ENCODE measurements at regions not wholly inside any gene's neighbourhood (a gene's known extent, or its start where the extent isn't known, plus 50 kb on each side); places are given as distances from the start of the nearest gene placed in this dataset.

- H3K36me3 Mint-ChIP-seq (ENCODE audit: low read depth) = no peaks in the 10 kb centered on the region
- H3K9me3 Mint-ChIP-seq = no peaks in the 10 kb centered on the region
- peaks cover 18% of the 10 kb centered on the region for H3K4me1 Mint-ChIP-seq
- H3K27ac Mint-ChIP-seq = no peak overlapping the region
- H3K4me3 Mint-ChIP-seq = no peak overlapping the region
- peaks cover 4% of the 10 kb centered on the region for H3K27me3 Mint-ChIP-seq (ENCODE audit: low read depth, poor library complexity)
- no peak for DNase-seq
- no peak for TF ChIP-seq CTCF (IDR thresholded peaks at IDR 0.05)
These were observed 1074.4 kb upstream of the GYPC start for GRCh38 chr2:125581557-125581956.

- Mint-ChIP-seq H3K4me3 (no peak overlapping the region), H3K27me3 (ENCODE audit: low read depth, poor library complexity) (peaks cover 4% of the 10 kb centered on the region), H3K9me3 (no peaks in the 10 kb centered on the region), H3K27ac (no peak overlapping the region), H3K36me3 (ENCODE audit: low read depth) (no peaks in the 10 kb centered on the region), H3K4me1 (peaks cover 18% of the 10 kb centered on the region)
- no peak for TF ChIP-seq CTCF (IDR thresholded peaks at IDR 0.05)
- DNase-seq = no peak
These were observed 1073.4 kb upstream of the GYPC start for GRCh38 chr2:125582516-125582915.

- H3K9me3 Mint-ChIP-seq = no peaks in the 10 kb centered on the region
- no peak overlapping the region for H3K4me3 Mint-ChIP-seq
- TF ChIP-seq CTCF (IDR thresholded peaks at IDR 0.05) = no peak
- DNase-seq = no peak
- H3K27ac Mint-ChIP-seq = no peak overlapping the region
- H3K4me1 Mint-ChIP-seq = peaks cover 18% of the 10 kb centered on the region
- no peaks in the 10 kb centered on the region for H3K27me3 Mint-ChIP-seq (ENCODE audit: low read depth, poor library complexity)
- no peaks in the 10 kb centered on the region for H3K36me3 Mint-ChIP-seq (ENCODE audit: low read depth)
These were observed 1071.2 kb upstream of the GYPC start for GRCh38 chr2:125584732-125585131.

GRCh38 chr2:125588780-125589179 lies 1067.2 kb upstream of the GYPC start:
- H3K27me3 Mint-ChIP-seq (ENCODE audit: low read depth, poor library complexity) = no peaks in the 10 kb centered on the region
- H3K9me3 Mint-ChIP-seq = no peaks in the 10 kb centered on the region
- DNase-seq = no peak
- TF ChIP-seq CTCF (IDR thresholded peaks at IDR 0.05) = no peak
- no peak overlapping the region for H3K27ac Mint-ChIP-seq
- no peaks in the 10 kb centered on the region for H3K4me1 Mint-ChIP-seq
- H3K4me3 Mint-ChIP-seq = no peak overlapping the region
- H3K36me3 Mint-ChIP-seq (ENCODE audit: low read depth) = no peaks in the 10 kb centered on the region

- Mint-ChIP-seq H3K9me3 (no peaks in the 10 kb centered on the region), H3K27me3 (ENCODE audit: low read depth, poor library complexity) (no peaks in the 10 kb centered on the region), H3K36me3 (ENCODE audit: low read depth) (no peaks in the 10 kb centered on the region), H3K27ac (no peak overlapping the region), H3K4me1 (no peaks in the 10 kb centered on the region), H3K4me3 (no peak overlapping the region)
- no peak for DNase-seq
- TF ChIP-seq CTCF (IDR thresholded peaks at IDR 0.05) = no peak
These were observed 1064.0 kb upstream of the GYPC start for GRCh38 chr2:125591954-125592353.

GRCh38 chr2:125593036-125593435 lies 1062.9 kb upstream of the GYPC start:
- Mint-ChIP-seq H3K27me3 (ENCODE audit: low read depth, poor library complexity) (no peaks in the 10 kb centered on the region), H3K9me3 (no peaks in the 10 kb centered on the region), H3K4me1 (no peaks in the 10 kb centered on the region), H3K4me3 (no peak overlapping the region), H3K27ac (no peak overlapping the region), H3K36me3 (ENCODE audit: low read depth) (no peaks in the 10 kb centered on the region)
- TF ChIP-seq CTCF (IDR thresholded peaks at IDR 0.05) = no peak
- no peak for DNase-seq

All from nephron progenitor cell (in vitro differentiated cells).